ENCODE measurements at regions not wholly inside any gene's neighbourhood (a gene's known extent, or its start where the extent isn't known, plus 50 kb on each side); places are given as distances from the start of the nearest gene placed in this dataset.
A peak's percentile ranks its signal among the peaks of the same experiment; 100 is the strongest.

DNA sequence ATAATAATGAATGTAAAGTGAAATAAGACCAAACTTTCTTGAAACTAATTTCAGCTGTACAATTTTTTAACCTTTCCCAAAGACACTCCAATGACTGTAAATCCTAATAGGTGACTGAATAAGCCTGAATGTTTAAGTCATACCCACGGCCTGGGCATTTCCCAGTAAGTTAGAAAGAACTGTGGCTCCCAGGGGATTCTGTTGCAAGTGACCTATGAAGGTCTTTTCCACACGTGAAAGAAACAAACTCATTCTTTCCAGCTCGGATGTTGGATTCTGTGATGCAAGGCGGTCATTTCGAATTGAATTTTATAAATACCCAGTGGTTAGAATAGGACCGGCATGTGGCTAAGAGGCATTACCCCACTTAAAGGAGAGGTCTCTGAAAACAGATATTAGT, 1134.4 kb downstream of the GALC start:
- TF ChIP-seq, protein P1, sequence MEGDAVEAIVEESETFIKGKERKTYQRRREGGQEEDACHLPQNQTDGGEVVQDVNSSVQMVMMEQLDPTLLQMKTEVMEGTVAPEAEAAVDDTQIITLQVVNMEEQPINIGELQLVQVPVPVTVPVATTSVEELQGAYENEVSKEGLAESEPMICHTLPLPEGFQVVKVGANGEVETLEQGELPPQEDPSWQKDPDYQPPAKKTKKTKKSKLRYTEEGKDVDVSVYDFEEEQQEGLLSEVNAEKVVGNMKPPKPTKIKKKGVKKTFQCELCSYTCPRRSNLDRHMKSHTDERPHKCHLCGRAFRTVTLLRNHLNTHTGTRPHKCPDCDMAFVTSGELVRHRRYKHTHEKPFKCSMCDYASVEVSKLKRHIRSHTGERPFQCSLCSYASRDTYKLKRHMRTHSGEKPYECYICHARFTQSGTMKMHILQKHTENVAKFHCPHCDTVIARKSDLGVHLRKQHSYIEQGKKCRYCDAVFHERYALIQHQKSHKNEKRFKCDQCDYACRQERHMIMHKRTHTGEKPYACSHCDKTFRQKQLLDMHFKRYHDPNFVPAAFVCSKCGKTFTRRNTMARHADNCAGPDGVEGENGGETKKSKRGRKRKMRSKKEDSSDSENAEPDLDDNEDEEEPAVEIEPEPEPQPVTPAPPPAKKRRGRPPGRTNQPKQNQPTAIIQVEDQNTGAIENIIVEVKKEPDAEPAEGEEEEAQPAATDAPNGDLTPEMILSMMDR (IDR thresholded peaks at IDR 0.05; ENCODE audit: low read depth, low read length): no peak
- CTCF ChIA-PET: interaction anchor here (0.6 kb wide), 1 partner anchor 1260 kb away, joined by 3 read pairs; no protein-coding TSS in a partner anchor
- no peaks in the 10 kb centered on the region for H3K27me3 ChIP-seq (ENCODE audit: control insufficient read depth, insufficient read depth, low read length)
- no peak overlapping the region for H3K27ac ChIP-seq (ENCODE audit: low read depth, low read length)
- no peaks in the 10 kb centered on the region for H3K9me3 ChIP-seq (ENCODE audit: control insufficient read depth, insufficient read depth, low read length)
- POLR2A ChIA-PET: no interaction called here
- H3K4me3 ChIP-seq (ENCODE audit: low read depth, low read length): no peak overlapping the region
- DNase-seq (ENCODE audit: low read depth, low spot score): no peak

GRCh38 chr14:86858031-86858430, 1135.0 kb downstream of the GALC start:
- CTCF ChIA-PET: no interaction called here
- TF ChIP-seq, protein P1 (IDR thresholded peaks at IDR 0.05; ENCODE audit: low read depth, low read length): no peak
- Histone ChIP-seq H3K27ac (ENCODE audit: low read depth, low read length) (no peak overlapping the region), H3K27me3 (ENCODE audit: control insufficient read depth, insufficient read depth, low read length) (no peaks in the 10 kb centered on the region), H3K4me3 (ENCODE audit: low read depth, low read length) (no peak overlapping the region), H3K9me3 (ENCODE audit: control insufficient read depth, insufficient read depth, low read length) (no peaks in the 10 kb centered on the region)
- DNase-seq (ENCODE audit: low read depth, low spot score): no peak
- POLR2A ChIA-PET: no interaction called here

GRCh38 chr14:86852530-86852929, 1140.5 kb downstream of the GALC start:
- Histone ChIP-seq H3K27me3 (ENCODE audit: control insufficient read depth, insufficient read depth, low read length) (no peaks in the 10 kb centered on the region), H3K4me3 (ENCODE audit: low read depth, low read length) (no peak overlapping the region), H3K27ac (ENCODE audit: low read depth, low read length) (no peak overlapping the region), H3K9me3 (ENCODE audit: control insufficient read depth, insufficient read depth, low read length) (no peaks in the 10 kb centered on the region)
- POLR2A ChIA-PET: interaction anchor here (1.0 to 1.2 kb wide), 3 partner anchors 54 to 75 kb away, joined by 3 to 7 read pairs (median 4); no protein-coding TSS in a partner anchor
- CTCF ChIA-PET: no interaction called here
- DNase-seq (ENCODE audit: low read depth, low spot score): peak; percentile 42
- TF ChIP-seq, protein P1 (IDR thresholded peaks at IDR 0.05; ENCODE audit: low read depth, low read length): no peak

GRCh38 chr14:86847140-86847539, 1145.8 kb downstream of the GALC start:
- POLR2A ChIA-PET: no interaction called here
- TF ChIP-seq, protein P1 (IDR thresholded peaks at IDR 0.05; ENCODE audit: low read depth, low read length): no peak
- no peaks in the 10 kb centered on the region for H3K9me3 ChIP-seq (ENCODE audit: control insufficient read depth, insufficient read depth, low read length)
- H3K27ac ChIP-seq (ENCODE audit: low read depth, low read length): no peak overlapping the region
- no peaks in the 10 kb centered on the region for H3K27me3 ChIP-seq (ENCODE audit: control insufficient read depth, insufficient read depth, low read length)
- no peak overlapping the region for H3K4me3 ChIP-seq (ENCODE audit: low read depth, low read length)
- CTCF ChIA-PET: no interaction called here
- no peak for DNase-seq (ENCODE audit: low read depth, low spot score)

GRCh38 chr14:86838363-86838762, 1154.6 kb downstream of the GALC start:
- H3K9me3 ChIP-seq (ENCODE audit: control insufficient read depth, insufficient read depth, low read length): no peaks in the 10 kb centered on the region
- ChIA-PET CTCF (no interaction called here), POLR2A (no interaction called here)
- TF ChIP-seq, protein P1 (IDR thresholded peaks at IDR 0.05; ENCODE audit: low read depth, low read length): no peak
- no peak overlapping the region for H3K27ac ChIP-seq (ENCODE audit: low read depth, low read length)
- no peak for DNase-seq (ENCODE audit: low read depth, low spot score)
- no peaks in the 10 kb centered on the region for H3K27me3 ChIP-seq (ENCODE audit: control insufficient read depth, insufficient read depth, low read length)
- H3K4me3 ChIP-seq (ENCODE audit: low read depth, low read length): no peak overlapping the region

All from AG04450 (cell line).